Cerebellar nuclear complex (tissue), 1 donor: ENCODE measurements at regions not wholly inside any gene's neighbourhood (a gene's known extent, or its start where the extent isn't known, plus 50 kb on each side); places are given as distances from the start of the nearest gene placed in this dataset.
"Not testable (repeated sequence)": the region's sequence is repeated elsewhere in the genome, so short reads cannot be mapped to it uniquely, and the experiment has no call there.

Experiments used
- DNase-seq, 2 experiments: peaks; one replicate each; lab custom pipeline; 2025; lab: John Stamatoyannopoulos, UW

- DNase-seq = no peak
Measured at GRCh38 chr9:89695441-89695891, 90.7 kb downstream of the GADD45G start.

DNA sequence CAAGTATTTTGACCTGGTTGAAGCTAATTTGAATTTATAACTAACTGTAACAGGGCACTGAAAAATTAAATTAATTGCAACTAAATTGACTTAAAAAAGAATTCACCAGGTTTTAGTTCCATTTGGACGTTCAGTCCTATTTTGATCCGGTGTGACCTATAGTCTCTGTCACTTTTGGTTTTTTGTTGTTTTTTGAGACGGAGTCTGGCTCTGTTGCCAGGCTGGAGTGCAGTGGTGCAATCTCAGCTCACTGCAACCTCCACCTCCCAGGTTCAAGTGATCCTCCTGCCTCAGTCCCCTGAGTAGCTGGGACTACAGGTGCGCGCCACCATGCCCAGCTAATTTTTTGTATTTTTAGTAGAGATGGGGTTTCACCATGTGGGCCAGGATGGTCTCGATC is 91.2 kb downstream of the GADD45G start:
- DNase-seq = not testable (repeated sequence)

DNA sequence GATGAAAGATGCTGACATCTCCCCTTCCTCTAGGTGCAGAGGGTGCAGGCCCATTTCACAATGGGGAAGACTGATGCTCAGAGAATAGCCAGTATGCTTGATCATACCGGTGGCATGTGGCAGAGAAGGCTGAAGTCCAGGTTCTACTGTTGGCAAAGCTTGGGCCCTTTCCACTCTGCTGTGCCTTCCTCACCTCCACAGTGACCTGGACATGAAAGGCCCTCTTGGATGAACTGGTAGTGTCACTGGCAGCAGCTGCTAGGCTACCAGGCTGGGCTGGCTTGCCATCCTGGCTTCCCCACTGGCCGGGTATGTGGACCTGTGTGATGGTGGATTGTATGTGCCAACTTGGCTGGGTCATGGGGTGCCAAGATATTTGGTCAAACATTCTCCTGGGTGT is 92.0 kb downstream of the GADD45G start:
- DNase-seq = no peak

GRCh38 chr9:89697553-89697952 is 92.7 kb downstream of the GADD45G start:
- no peak for DNase-seq

DNA sequence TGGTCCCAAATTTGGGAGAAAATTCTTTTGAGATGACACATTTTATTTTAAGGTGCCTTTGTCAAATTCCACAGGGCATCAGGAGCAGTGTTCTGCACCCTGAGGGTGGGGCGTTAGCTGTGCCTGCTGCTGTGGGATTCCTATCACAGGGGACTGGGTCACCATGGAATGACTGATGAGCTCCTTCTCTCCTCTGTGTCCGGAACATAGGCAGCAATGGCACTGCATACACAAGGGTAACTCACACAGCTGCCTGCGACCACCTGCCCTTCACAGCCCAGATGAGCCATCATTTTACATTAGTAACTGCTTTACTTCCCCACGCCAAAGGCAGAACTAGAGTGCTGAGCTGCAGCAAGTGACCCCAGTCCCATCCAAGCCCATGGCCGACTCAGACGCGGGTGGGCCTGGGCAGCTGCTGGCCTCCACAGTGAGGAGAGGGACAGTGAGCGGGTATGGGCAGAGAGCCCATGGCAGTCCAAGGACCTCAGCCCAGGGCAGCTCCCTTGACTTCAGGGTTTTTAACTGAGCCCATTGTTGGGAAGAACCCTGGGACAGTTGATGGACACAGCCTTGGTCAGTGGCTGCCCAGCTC is 93.7 kb downstream of the GADD45G start:
- no peak for DNase-seq

DNA sequence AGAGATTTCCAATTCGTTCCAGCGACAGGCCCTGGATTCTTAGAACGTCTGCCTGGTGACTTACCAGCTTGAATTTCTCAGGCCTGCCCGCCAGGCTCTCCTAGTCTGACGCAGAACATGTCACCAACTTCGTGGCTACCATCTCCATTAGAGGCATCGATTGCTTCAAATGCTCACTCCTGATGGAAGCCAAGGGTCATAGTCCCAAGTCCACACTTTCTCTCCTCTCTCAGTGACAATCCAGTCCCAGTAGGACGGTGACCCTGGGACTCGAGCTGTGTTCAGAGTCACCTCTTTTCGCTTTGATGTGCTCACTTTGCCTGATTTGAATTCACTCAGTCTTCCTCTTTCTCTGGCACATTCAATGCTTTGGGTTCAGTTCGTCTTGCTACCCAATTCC is 94.8 kb downstream of the GADD45G start:
- no peak for DNase-seq

- no peak for DNase-seq
Measured at GRCh38 chr9:89701221-89701798, 96.5 kb downstream of the GADD45G start.

GRCh38 chr9:89702401-89702800 is 97.6 kb downstream of the GADD45G start:
- DNase-seq = no peak

DNA sequence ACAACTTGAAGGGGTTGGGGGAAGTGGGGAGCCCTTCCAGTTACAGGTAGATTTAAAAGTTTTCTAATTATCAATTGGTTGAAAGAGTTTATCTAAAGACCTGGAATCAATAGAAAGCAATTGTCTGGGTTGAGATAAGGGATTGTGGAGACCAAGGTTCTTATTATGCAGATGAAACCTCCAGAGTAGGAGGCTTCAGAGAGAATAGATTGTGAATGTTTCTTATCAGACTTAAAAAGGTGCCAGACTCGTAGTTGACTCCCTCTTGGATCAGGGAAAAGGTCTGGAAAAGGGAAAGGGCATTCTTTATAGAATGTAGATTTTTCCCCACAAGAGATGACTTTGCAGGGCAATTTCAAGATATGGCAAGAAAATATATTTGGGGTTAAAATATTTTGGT is 100.8 kb downstream of the GADD45G start:
- no peak for DNase-seq

- DNase-seq = no peak
Measured at GRCh38 chr9:89706086-89706485, 101.3 kb downstream of the GADD45G start.

GRCh38 chr9:89706731-89707191 is 101.9 kb downstream of the GADD45G start:
- DNase-seq = no peak

DNA sequence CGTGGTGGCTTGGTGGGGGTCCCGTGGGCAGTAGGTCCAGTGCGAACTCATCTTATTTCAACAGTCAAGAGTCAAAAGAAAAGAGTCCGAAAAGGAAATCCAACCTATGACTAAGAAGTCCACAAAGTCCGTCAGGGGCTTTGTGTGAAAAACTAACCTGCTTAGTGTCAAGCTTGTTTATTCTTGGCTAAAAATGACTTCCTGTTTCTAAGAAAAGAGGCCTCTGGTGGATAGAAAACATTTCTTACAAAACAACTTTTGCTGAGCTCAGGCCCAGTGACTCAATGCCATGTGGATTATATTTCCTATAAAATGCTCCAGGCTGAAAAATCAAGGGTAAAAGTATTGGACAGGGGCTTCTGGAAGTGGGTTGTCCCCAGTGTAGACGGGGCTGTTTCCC is 105.9 kb downstream of the GADD45G start:
- no peak for DNase-seq

GRCh38 chr9:89711866-89712265 is 107.1 kb downstream of the GADD45G start:
- no peak for DNase-seq

DNA sequence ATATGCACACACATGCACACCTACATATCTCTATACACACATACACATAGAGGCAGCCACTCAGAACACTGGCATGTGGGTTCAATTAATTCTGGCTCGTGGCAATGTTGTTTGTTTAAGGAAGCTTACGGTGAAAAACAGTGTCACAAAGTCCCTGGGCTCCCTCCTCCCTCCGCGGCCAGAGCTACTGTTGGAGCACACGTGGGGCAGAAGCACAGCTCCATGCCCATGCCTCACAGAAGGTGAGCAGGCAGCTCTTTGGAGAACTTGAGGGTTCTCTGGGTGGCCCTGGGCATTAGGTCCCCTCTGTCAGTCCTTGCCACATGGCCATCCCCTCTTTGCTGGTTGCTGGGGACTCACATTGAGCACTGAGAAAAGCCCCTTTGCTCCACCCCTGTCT is 107.5 kb downstream of the GADD45G start:
- DNase-seq = no peak

GRCh38 chr9:89714321-89714720 is 109.5 kb downstream of the GADD45G start:
- DNase-seq = no peak

DNA sequence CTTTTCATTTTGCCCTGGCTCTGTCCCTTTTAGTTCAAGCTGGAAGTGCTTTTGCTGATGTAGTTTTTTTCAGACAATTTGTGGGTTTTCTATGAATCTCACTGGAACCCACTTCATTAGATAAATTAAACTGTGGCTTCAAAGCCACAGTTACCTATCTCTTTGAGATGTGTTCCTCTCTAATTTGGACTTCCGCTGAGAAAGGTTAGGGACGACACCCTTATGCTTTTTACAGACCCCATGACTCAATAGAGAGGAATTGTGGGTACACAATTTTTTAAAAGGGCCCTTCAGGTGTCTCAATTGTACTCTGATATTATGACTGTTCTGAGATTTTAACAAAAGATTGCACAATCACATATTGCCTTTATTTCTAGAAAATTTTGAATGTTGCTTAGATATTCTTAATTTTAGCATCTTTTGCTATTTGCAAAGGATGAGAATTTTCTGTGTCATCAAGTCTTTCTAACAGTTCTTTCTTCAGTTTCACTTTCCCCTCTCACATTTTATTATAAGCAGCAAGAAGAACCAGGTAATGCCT is 110.6 kb downstream of the GADD45G start:
- no peak for DNase-seq

DNA sequence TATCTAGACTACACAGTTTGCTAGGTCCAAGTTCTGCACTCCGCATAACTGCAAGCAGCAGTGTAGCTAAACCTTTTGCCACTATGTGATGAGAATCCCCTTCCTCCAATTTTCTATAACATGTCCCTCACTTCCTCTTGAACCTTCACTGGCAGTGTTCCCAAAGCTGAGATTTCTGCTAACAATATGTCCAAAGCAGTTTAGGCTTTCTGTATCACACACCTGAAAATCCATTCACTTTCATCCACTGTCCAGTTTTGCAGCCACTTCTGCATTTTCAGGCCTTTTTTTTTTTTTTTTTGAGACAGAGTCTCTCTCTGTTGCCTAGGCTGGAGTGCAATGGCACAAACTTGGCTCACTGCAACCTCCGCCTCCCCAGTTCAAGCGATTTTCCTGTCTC is 111.1 kb downstream of the GADD45G start:
- no peak for DNase-seq

DNA sequence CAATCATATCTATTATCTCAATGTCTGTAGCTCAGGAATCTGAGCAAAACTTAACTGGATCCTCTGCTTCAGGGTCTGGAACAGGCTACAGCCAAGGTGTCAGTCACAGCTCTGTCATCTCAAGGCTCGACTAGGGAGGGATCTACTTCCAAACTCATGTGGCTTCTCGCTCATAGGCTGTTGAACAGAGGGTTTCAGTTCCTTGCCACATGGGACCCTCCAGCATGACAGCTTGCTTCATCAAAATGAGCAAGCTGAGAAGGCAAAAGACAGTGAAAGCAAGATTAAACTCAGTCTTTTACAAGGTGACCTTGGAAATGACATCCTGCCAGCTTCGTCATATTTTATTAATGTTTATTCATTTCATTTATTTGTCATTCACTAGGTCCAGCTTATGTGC is 111.7 kb downstream of the GADD45G start:
- DNase-seq = no peak

DNA sequence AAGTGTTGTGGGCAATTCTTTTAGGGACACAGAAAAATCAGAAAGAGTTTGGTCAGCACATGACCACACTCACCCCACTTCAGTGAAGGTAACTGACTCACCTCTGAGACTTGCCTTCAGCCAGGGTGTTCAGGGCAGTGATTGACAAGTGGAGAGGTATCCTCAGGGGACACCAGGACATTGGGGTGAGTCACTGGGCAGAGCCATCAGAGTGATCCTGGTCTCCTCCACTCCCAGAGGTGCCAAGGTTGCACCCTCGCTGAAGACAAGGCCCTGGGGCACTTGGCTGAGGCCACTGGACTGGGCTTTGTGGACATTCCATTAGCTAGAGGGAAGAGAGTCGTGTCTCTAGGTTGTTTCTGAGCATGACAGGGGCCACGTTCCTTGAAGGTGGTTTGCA is 113.4 kb downstream of the GADD45G start:
- no peak for DNase-seq

- no peak for DNase-seq
Measured at GRCh38 chr9:89718651-89719050, 113.8 kb downstream of the GADD45G start.

DNA sequence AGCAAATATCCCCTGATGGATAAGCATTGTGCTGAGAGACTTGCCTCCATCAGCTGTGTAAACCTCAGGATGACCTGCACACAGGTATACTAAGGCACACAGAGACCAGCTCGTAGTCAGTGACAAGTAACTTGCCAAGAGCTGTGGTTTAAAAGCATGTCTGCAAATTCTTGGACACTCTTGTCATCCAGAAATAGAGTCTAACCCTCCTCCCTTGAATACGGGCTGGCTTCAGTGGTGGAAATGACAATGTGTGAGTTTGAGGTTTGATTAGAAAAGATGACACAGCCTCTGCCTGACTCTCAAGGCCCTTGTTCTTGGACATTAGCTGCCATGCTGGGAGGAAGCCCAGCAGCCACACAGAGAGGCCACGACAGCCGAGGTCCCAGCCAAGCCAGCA is 114.4 kb downstream of the GADD45G start:
- DNase-seq = no peak

GRCh38 chr9:89720696-89721175 is 115.9 kb downstream of the GADD45G start:
- DNase-seq = no peak

DNA sequence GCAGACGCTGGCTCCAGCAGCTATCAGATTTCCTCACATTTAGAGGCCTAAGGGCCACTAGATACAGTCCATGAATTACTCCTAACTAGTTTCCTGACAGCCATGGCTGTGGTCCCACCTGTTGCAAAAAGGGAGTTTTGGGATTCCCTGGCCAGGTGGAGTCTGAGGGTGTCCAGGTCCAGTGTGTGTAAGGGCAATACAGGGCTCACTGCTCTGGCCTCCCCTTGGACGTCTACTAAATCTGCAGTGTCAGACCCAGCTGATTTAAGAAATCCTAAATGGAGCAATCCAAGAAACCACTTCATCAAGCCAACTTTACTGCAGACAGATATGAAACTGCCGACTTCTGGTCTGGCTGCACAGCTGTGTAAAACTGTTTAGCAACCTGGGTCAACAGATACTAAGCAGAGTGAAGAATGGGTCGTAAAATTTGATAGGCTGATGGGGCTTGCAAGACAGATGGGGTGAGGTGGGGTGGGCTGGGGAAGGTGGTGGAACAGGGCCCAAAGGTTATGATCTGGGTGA is 116.4 kb downstream of the GADD45G start:
- no peak for DNase-seq
